ENCODE measurements at regions not wholly inside any gene's neighbourhood (a gene's known extent, or its start where the extent isn't known, plus 50 kb on each side); places are given as distances from the start of the nearest gene placed in this dataset.

DNA sequence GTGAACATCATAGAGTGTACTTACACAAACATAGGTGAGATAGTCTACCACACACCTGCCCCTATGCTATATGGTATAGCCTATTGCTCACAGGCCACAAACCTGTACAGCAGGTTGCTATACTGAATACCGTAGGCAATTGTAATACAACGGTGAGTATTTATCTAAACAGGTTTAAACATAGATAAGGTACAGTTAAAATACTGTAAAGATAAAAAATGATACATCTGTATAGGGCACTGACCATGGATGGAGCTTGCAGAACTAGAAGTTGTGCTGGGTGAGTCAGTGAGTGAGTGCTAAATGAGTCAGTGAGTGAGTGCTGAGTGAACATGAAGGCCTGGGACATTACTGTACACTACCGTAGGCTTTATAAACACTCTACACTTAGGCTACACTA, 267.0 kb upstream of the HS6ST1 start:
- no peaks in the 10 kb centered on the region for H3K36me3 Mint-ChIP-seq
- no peak overlapping the region for H3K27ac Mint-ChIP-seq
- no peak overlapping the region for H3K4me3 Mint-ChIP-seq
- peaks cover 12% of the 10 kb centered on the region for H3K9me3 Mint-ChIP-seq
- ATAC-seq (no peak), DNase-seq (ENCODE audit: low spot score) (no peak)
- CTCF ChIA-PET, result no interaction called here
- no peaks in the 10 kb centered on the region for H3K27me3 Mint-ChIP-seq (ENCODE audit: low read depth)
- POLR2A ChIA-PET, result no interaction called here
- TF ChIP-seq, protein P1, sequence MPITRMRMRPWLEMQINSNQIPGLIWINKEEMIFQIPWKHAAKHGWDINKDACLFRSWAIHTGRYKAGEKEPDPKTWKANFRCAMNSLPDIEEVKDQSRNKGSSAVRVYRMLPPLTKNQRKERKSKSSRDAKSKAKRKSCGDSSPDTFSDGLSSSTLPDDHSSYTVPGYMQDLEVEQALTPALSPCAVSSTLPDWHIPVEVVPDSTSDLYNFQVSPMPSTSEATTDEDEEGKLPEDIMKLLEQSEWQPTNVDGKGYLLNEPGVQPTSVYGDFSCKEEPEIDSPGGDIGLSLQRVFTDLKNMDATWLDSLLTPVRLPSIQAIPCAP (CRISPR knock-in tag; IDR thresholded peaks at IDR 0.05), result no peak
- TF ChIP-seq TCF7 (CRISPR knock-in tag; IDR thresholded peaks at IDR 0.05; ENCODE audit: low read depth) (no peak), ZSCAN18 (CRISPR knock-in tag; IDR thresholded peaks at IDR 0.05) (no peak), ATF2 (CRISPR knock-in tag; IDR thresholded peaks at IDR 0.05; ENCODE audit: borderline replicate concordance, low read depth) (no peak), ZNF232 (CRISPR knock-in tag; IDR thresholded peaks at IDR 0.05) (no peak), ZBTB21 (CRISPR knock-in tag; IDR thresholded peaks at IDR 0.05; ENCODE audit: borderline replicate concordance) (no peak), TP53 (CRISPR knock-in tag; IDR thresholded peaks at IDR 0.05) (no peak), SP1 (CRISPR knock-in tag; conservative IDR thresholded peaks at IDR 0.05) (no peak), ETV6 (CRISPR knock-in tag; IDR thresholded peaks at IDR 0.05) (no peak), NFE2L1 (CRISPR knock-in tag; IDR thresholded peaks at IDR 0.05) (no peak), ZNF138 (CRISPR knock-in tag; conservative IDR thresholded peaks at IDR 0.05) (no peak), NR2C2 (CRISPR knock-in tag; IDR thresholded peaks at IDR 0.05) (no peak)
- TF ChIP-seq, protein P2, sequence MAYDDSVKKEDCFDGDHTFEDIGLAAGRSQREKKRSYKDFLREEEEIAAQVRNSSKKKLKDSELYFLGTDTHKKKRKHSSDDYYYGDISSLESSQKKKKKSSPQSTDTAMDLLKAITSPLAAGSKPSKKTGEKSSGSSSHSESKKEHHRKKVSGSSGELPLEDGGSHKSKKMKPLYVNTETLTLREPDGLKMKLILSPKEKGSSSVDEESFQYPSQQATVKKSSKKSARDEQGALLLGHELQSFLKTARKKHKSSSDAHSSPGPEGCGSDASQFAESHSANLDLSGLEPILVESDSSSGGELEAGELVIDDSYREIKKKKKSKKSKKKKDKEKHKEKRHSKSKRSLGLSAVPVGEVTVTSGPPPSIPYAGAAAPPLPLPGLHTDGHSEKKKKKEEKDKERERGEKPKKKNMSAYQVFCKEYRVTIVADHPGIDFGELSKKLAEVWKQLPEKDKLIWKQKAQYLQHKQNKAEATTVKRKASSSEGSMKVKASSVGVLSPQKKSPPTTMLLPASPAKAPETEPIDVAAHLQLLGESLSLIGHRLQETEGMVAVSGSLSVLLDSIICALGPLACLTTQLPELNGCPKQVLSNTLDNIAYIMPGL (CRISPR knock-in tag; IDR thresholded peaks at IDR 0.05), result no peak
- TF ChIP-seq, protein P3, sequence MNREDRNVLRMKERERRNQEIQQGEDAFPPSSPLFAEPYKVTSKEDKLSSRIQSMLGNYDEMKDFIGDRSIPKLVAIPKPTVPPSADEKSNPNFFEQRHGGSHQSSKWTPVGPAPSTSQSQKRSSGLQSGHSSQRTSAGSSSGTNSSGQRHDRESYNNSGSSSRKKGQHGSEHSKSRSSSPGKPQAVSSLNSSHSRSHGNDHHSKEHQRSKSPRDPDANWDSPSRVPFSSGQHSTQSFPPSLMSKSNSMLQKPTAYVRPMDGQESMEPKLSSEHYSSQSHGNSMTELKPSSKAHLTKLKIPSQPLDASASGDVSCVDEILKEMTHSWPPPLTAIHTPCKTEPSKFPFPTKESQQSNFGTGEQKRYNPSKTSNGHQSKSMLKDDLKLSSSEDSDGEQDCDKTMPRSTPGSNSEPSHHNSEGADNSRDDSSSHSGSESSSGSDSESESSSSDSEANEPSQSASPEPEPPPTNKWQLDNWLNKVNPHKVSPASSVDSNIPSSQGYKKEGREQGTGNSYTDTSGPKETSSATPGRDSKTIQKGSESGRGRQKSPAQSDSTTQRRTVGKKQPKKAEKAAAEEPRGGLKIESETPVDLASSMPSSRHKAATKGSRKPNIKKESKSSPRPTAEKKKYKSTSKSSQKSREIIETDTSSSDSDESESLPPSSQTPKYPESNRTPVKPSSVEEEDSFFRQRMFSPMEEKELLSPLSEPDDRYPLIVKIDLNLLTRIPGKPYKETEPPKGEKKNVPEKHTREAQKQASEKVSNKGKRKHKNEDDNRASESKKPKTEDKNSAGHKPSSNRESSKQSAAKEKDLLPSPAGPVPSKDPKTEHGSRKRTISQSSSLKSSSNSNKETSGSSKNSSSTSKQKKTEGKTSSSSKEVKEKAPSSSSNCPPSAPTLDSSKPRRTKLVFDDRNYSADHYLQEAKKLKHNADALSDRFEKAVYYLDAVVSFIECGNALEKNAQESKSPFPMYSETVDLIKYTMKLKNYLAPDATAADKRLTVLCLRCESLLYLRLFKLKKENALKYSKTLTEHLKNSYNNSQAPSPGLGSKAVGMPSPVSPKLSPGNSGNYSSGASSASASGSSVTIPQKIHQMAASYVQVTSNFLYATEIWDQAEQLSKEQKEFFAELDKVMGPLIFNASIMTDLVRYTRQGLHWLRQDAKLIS (CRISPR knock-in tag; IDR thresholded peaks at IDR 0.05; ENCODE audit: borderline replicate concordance), result no peak
- TF ChIP-seq, protein P4, sequence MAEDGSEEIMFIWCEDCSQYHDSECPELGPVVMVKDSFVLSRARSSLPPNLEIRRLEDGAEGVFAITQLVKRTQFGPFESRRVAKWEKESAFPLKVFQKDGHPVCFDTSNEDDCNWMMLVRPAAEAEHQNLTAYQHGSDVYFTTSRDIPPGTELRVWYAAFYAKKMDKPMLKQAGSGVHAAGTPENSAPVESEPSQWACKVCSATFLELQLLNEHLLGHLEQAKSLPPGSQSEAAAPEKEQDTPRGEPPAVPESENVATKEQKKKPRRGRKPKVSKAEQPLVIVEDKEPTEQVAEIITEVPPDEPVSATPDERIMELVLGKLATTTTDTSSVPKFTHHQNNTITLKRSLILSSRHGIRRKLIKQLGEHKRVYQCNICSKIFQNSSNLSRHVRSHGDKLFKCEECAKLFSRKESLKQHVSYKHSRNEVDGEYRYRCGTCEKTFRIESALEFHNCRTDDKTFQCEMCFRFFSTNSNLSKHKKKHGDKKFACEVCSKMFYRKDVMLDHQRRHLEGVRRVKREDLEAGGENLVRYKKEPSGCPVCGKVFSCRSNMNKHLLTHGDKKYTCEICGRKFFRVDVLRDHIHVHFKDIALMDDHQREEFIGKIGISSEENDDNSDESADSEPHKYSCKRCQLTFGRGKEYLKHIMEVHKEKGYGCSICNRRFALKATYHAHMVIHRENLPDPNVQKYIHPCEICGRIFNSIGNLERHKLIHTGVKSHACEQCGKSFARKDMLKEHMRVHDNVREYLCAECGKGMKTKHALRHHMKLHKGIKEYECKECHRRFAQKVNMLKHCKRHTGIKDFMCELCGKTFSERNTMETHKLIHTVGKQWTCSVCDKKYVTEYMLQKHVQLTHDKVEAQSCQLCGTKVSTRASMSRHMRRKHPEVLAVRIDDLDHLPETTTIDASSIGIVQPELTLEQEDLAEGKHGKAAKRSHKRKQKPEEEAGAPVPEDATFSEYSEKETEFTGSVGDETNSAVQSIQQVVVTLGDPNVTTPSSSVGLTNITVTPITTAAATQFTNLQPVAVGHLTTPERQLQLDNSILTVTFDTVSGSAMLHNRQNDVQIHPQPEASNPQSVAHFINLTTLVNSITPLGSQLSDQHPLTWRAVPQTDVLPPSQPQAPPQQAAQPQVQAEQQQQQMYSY (CRISPR knock-in tag; IDR thresholded peaks at IDR 0.05), result no peak
- TF ChIP-seq, protein P5, sequence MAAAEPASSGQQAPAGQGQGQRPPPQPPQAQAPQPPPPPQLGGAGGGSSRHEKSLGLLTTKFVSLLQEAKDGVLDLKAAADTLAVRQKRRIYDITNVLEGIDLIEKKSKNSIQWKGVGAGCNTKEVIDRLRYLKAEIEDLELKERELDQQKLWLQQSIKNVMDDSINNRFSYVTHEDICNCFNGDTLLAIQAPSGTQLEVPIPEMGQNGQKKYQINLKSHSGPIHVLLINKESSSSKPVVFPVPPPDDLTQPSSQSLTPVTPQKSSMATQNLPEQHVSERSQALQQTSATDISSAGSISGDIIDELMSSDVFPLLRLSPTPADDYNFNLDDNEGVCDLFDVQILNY (CRISPR knock-in tag; IDR thresholded peaks at IDR 0.05), result no peak
- H3K4me1 Mint-ChIP-seq, result 0 out of 2 replicates have a peak, but pooled peaks cover 2% of the 10 kb centered on the region
